22Rv1 (cell line): ENCODE measurements at regions not wholly inside any gene's neighbourhood (a gene's known extent, or its start where the extent isn't known, plus 50 kb on each side); places are given as distances from the start of the nearest gene placed in this dataset.
"Not testable (repeated sequence)": the region's sequence is repeated elsewhere in the genome, so short reads cannot be mapped to it uniquely, and the experiment has no call there.

Experiments
- H3K27ac ChIP-seq: fragments of 450-650 bp; 2 replicates; pipeline ENCODE4 v1.5.1; 2017
- CTCF ChIP-seq: fragments of 450-650 bp; IDR thresholded peaks from 2 replicates; pipeline ENCODE4 v1.5.1; 2017; ENCODE audit warnings: mild to moderate bottlenecking
- ZFX ChIP-seq: fragments of 450-650 bp; IDR thresholded peaks from 2 replicates; pipeline ENCODE4 v1.6.1; 2017; ENCODE audit warnings: antibody characterized with exemption, borderline replicate concordance

- no peak for TF ChIP-seq CTCF
- TF ChIP-seq ZFX, result no peak
- H3K27ac ChIP-seq, result no peak overlapping the region
Measured at GRCh38 chr1:219076326-219076937, 97.2 kb upstream of the LYPLAL1 start.

- H3K27ac ChIP-seq, result not testable (repeated sequence)
Measured at GRCh38 chr1:219077767-219078166, 95.9 kb upstream of the LYPLAL1 start.

GRCh38 chr1:219081943-219082925, 91.4 kb upstream of the LYPLAL1 start:
- H3K27ac ChIP-seq, result no peak overlapping the region
- TF ChIP-seq ZFX (no peak), CTCF (no peak)

GRCh38 chr1:219083631-219084030, 90.0 kb upstream of the LYPLAL1 start:
- TF ChIP-seq CTCF (no peak), ZFX (no peak)
- no peak overlapping the region for H3K27ac ChIP-seq

GRCh38 chr1:219085082-219085481, 88.6 kb upstream of the LYPLAL1 start:
- no peak overlapping the region for H3K27ac ChIP-seq
- TF ChIP-seq ZFX (no peak), CTCF (no peak)

GRCh38 chr1:219085988-219086387, 87.7 kb upstream of the LYPLAL1 start:
- TF ChIP-seq ZFX (no peak), CTCF (no peak)
- no peak overlapping the region for H3K27ac ChIP-seq

GRCh38 chr1:219086956-219087469, 86.7 kb upstream of the LYPLAL1 start:
- H3K27ac ChIP-seq, result no peak overlapping the region
- TF ChIP-seq ZFX, result no peak
- TF ChIP-seq CTCF, result no peak
